ENCODE measurements at regions not wholly inside any gene's neighbourhood (a gene's known extent, or its start where the extent isn't known, plus 50 kb on each side); places are given as distances from the start of the nearest gene placed in this dataset.

GRCh38 chr13:53901593-53901992 is 873.0 kb downstream of the OLFM4 start:
- H3K27ac Mint-ChIP-seq = no peak overlapping the region
- H3K4me1 Mint-ChIP-seq = no peaks in the 10 kb centered on the region
- H3K36me3 Mint-ChIP-seq (ENCODE audit: low read depth) = no peaks in the 10 kb centered on the region
- ATAC-seq (no peak), DNase-seq (no peak)
- H3K4me3 Mint-ChIP-seq = no peak overlapping the region
- H3K9me3 Mint-ChIP-seq = peaks cover 26% of the 10 kb centered on the region
- no peaks in the 10 kb centered on the region for H3K27me3 Mint-ChIP-seq

GRCh38 chr13:53907891-53908290 is 879.3 kb downstream of the OLFM4 start:
- no peak for ATAC-seq
- H3K4me3 Mint-ChIP-seq = no peak overlapping the region
- no peaks in the 10 kb centered on the region for H3K4me1 Mint-ChIP-seq
- H3K27me3 Mint-ChIP-seq = no peaks in the 10 kb centered on the region
- H3K36me3 Mint-ChIP-seq (ENCODE audit: low read depth) = no peaks in the 10 kb centered on the region
- DNase-seq = no peak
- peaks cover 17% of the 10 kb centered on the region for H3K9me3 Mint-ChIP-seq
- H3K27ac Mint-ChIP-seq = no peak overlapping the region

DNA sequence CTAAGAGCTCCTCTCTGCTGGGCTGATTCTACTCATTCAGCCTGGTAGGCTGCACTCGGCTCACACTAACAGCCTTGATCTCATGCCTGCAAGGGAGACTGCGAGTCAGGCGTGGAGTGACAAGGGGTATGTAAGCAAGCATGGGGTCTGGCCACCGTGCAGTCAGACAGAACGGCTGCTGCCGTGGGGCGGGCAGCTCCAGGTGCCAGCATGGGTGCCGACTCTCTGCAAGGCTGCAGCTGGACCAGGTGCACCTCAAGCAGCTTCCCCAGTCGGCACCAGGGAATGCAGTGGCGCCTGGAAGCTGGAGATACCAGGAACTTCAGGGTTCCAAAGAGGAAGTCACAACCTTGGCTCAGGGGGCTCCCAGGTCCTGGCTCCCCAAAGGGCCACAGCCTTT is 892.3 kb downstream of the OLFM4 start:
- Mint-ChIP-seq H3K36me3 (ENCODE audit: low read depth) (no peaks in the 10 kb centered on the region), H3K27ac (no peak overlapping the region), H3K27me3 (no peaks in the 10 kb centered on the region), H3K4me1 (no peaks in the 10 kb centered on the region), H3K9me3 (peaks cover 15% of the 10 kb centered on the region), H3K4me3 (no peak overlapping the region)
- ATAC-seq (no peak), DNase-seq (no peak)

DNA sequence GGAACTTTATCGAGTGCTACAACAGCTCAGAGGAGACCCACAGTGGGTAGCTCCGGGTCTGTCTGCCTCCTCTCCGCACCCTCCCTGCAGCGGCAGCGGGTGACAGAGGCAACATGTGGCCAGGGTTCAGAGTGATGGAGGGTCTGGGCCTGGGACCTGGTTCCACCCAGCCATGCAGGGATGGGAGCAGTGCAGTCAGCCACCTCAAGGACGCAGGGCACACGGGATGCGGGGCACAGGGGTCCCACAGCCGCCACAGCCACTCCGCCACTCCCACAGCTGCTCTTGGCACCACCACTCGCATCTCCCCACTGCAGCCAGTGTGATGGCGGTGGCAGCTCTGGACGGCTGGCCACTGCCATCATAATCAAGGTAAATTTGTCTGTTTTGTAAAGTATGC is 892.9 kb downstream of the OLFM4 start:
- Mint-ChIP-seq H3K4me1 (no peaks in the 10 kb centered on the region), H3K27me3 (no peaks in the 10 kb centered on the region), H3K36me3 (ENCODE audit: low read depth) (no peaks in the 10 kb centered on the region), H3K9me3 (peaks cover 15% of the 10 kb centered on the region), H3K27ac (no peak overlapping the region), H3K4me3 (no peak overlapping the region)
- no peak for DNase-seq
- peak; percentile 33 for ATAC-seq

- H3K36me3 Mint-ChIP-seq (ENCODE audit: low read depth) = no peaks in the 10 kb centered on the region
- peaks cover 6% of the 10 kb centered on the region for H3K9me3 Mint-ChIP-seq
- H3K27me3 Mint-ChIP-seq = no peaks in the 10 kb centered on the region
- no peak overlapping the region for H3K4me3 Mint-ChIP-seq
- DNase-seq (no peak), ATAC-seq (no peak)
- no peak overlapping the region for H3K27ac Mint-ChIP-seq
- H3K4me1 Mint-ChIP-seq = no peaks in the 10 kb centered on the region
Measured at GRCh38 chr13:53941588-53942190, 913.1 kb downstream of the OLFM4 start.

GRCh38 chr13:53946500-53946899 is 917.9 kb downstream of the OLFM4 start:
- ATAC-seq (no peak), DNase-seq (no peak)
- H3K9me3 Mint-ChIP-seq = peaks cover 6% of the 10 kb centered on the region
- no peaks in the 10 kb centered on the region for H3K4me1 Mint-ChIP-seq
- no peak overlapping the region for H3K4me3 Mint-ChIP-seq
- H3K27ac Mint-ChIP-seq = no peak overlapping the region
- no peaks in the 10 kb centered on the region for H3K36me3 Mint-ChIP-seq (ENCODE audit: low read depth)
- no peaks in the 10 kb centered on the region for H3K27me3 Mint-ChIP-seq

GRCh38 chr13:53953183-53953582 is 924.6 kb downstream of the OLFM4 start:
- Mint-ChIP-seq H3K4me1 (no peaks in the 10 kb centered on the region), H3K9me3 (peaks cover 15% of the 10 kb centered on the region), H3K4me3 (no peak overlapping the region), H3K27me3 (no peaks in the 10 kb centered on the region), H3K36me3 (ENCODE audit: low read depth) (no peaks in the 10 kb centered on the region), H3K27ac (no peak overlapping the region)
- no peak for ATAC-seq
- DNase-seq = no peak

Measured in activated naive CD8-positive, alpha-beta T cell treated with anti-CD3 and anti-CD28 coated beads, Interleukin-2, amount 50 U/mL, for 24 hours (primary cell).